ENCODE measurements at regions not wholly inside any gene's neighbourhood (a gene's known extent, or its start where the extent isn't known, plus 50 kb on each side); places are given as distances from the start of the nearest gene placed in this dataset.
"Not testable (repeated sequence)": the region's sequence is repeated elsewhere in the genome, so short reads cannot be mapped to it uniquely, and the experiment has no call there.

GRCh38 chr20:55930876-55931275, 74.4 kb downstream of the CBLN4 start:
- not testable (repeated sequence) for TF ChIP-seq CTCF (IDR thresholded peaks at IDR 0.05); EZH2 (IDR thresholded peaks at IDR 0.05; ENCODE audit: borderline replicate concordance, insufficient read depth, low read depth, low read length, poor library complexity, severe bottlenecking)
